OCI-LY1 (cell line): ENCODE measurements at regions not wholly inside any gene's neighbourhood (a gene's known extent, or its start where the extent isn't known, plus 50 kb on each side); places are given as distances from the start of the nearest gene placed in this dataset.

ENCODE experiments used
- H2AFZ ChIP-seq: fragments of 200-600 bp; sonication (generic), shearing (Covaris generic); 2 replicates; pipeline ENCODE4 v1.6.0; 2014; ENCODE audit warnings: antibody characterized with exemption, mild to moderate bottlenecking, low read length
- H3F3A ChIP-seq: fragments of 200-600 bp; sonication (generic), shearing (Covaris generic); 2 replicates; pipeline ENCODE4 v1.6.0; 2014; ENCODE audit warnings: mild to moderate bottlenecking, antibody characterized with exemption, low read length, moderate library complexity; ENCODE audit not compliant: insufficient read depth
- H3K27ac ChIP-seq: fragments of 200-600 bp; sonication (generic); 2 replicates; pipeline ENCODE4 v1.5.1; 2014; ENCODE audit warnings: low read length, mixed run types, mild to moderate bottlenecking, low read depth; ENCODE audit not compliant: poor library complexity, severe bottlenecking
- H3K27me3 ChIP-seq: fragments of 200-600 bp; sonication (generic); 2 replicates; pipeline ENCODE4 v1.6.0; 2014; ENCODE audit warnings: antibody characterized with exemption, mild to moderate bottlenecking, low read length, moderate library complexity; ENCODE audit not compliant: insufficient read depth
- H3K36me3 ChIP-seq: fragments of 200-600 bp; sonication (generic); 2 replicates; pipeline ENCODE4 v1.6.1; 2014; ENCODE audit warnings: mild to moderate bottlenecking, antibody characterized with exemption, low read length, moderate library complexity, mixed read lengths; ENCODE audit not compliant: insufficient read depth
- H3K4me1 ChIP-seq: fragments of 200-600 bp; sonication (generic); 2 replicates; pipeline ENCODE4 v1.5.1; 2014; ENCODE audit warnings: mild to moderate bottlenecking, low read length, moderate library complexity; ENCODE audit not compliant: insufficient read depth, severe bottlenecking
- H3K4me2 ChIP-seq: fragments of 200-600 bp; sonication (generic), shearing (Covaris generic); 2 replicates; pipeline ENCODE4 v1.6.1; 2014; ENCODE audit warnings: low read length
- H3K4me3 ChIP-seq: fragments of 200-600 bp; sonication (generic); 2 replicates; pipeline ENCODE4 v1.5.1; 2014; ENCODE audit warnings: low read length, low read depth, mild to moderate bottlenecking, mixed read lengths; ENCODE audit not compliant: poor library complexity, severe bottlenecking
- H3K79me2 ChIP-seq: fragments of 200-600 bp; shearing (Covaris generic); 2 replicates; pipeline ENCODE4 v1.6.1; 2016; ENCODE audit warnings: mixed run types, low read length, mixed read lengths; ENCODE audit not compliant: insufficient read depth
- H3K9ac ChIP-seq: fragments of 200-600 bp; sonication (generic), shearing (Covaris generic); 2 replicates; pipeline ENCODE4 v1.6.1; 2014; ENCODE audit warnings: mild to moderate bottlenecking, low read length, mixed read lengths
- H3K9me2 ChIP-seq: fragments of 200-600 bp; sonication (generic), shearing (Covaris generic); 2 replicates; pipeline ENCODE4 v1.6.1; 2014; ENCODE audit warnings: low read depth, mild to moderate bottlenecking, low read length, mixed read lengths
- H3K9me3 ChIP-seq: fragments of 200-600 bp; shearing (Covaris generic); 2 replicates; pipeline ENCODE4 v1.6.1; 2014; ENCODE audit warnings: low read length, mixed read lengths
- H4K20me1 ChIP-seq: fragments of 200-600 bp; sonication (generic), shearing (Covaris generic); 2 replicates; pipeline ENCODE4 v1.6.0; 2016; ENCODE audit warnings: mild to moderate bottlenecking, low read length; ENCODE audit not compliant: insufficient read depth
- CTCF ChIP-seq: fragments of 200-600 bp; sonication (generic), shearing (Covaris generic); IDR thresholded peaks from 2 replicates; pipeline ENCODE4 v1.5.1; 2017; ENCODE audit warnings: mild to moderate bottlenecking, antibody characterized with exemption, low read length, moderate library complexity, mixed read lengths
- EZH2 ChIP-seq: fragments of 200-600 bp; sonication (generic), shearing (Covaris generic); IDR thresholded peaks from 2 replicates; pipeline ENCODE4 v1.8.0; 2017; ENCODE audit warnings: borderline replicate concordance, mixed run types, mild to moderate bottlenecking, antibody characterized with exemption, low read length, moderate library complexity, mixed read lengths

DNA sequence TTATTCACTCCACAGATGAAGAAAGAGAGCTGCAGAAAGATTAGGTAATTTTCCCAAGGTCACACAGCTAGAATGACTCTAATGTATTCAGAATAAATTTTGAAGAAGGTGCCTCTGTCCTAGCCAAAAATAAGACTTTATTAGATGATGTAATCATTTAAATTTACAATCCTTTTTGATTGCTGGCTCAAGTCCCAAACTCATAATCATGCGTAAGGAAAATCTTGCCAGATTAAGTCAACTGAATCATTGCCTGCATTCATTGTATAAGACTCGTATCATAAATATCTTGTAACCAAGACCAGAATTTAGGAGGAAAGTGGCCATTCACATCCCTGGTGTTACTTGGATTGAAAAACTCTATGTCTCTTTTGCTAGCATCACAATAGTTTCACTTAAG is 53.1 kb upstream of the STK39 start:
- Histone ChIP-seq H3K4me2 (no peak overlapping the region), H3K27ac (no peak overlapping the region), H3K4me1 (no peaks in the 10 kb centered on the region), H3F3A (no peaks in the 10 kb centered on the region), H3K9ac (no peak overlapping the region), H3K27me3 (no peaks in the 10 kb centered on the region), H3K9me3 (no peaks in the 10 kb centered on the region), H4K20me1 (no peaks in the 10 kb centered on the region), H3K36me3 (no peaks in the 10 kb centered on the region), H2AFZ (no peak overlapping the region), H3K79me2 (no peaks in the 10 kb centered on the region), H3K4me3 (no peak overlapping the region), H3K9me2 (no peaks in the 10 kb centered on the region)
- TF ChIP-seq EZH2 (no peak), CTCF (no peak)

DNA sequence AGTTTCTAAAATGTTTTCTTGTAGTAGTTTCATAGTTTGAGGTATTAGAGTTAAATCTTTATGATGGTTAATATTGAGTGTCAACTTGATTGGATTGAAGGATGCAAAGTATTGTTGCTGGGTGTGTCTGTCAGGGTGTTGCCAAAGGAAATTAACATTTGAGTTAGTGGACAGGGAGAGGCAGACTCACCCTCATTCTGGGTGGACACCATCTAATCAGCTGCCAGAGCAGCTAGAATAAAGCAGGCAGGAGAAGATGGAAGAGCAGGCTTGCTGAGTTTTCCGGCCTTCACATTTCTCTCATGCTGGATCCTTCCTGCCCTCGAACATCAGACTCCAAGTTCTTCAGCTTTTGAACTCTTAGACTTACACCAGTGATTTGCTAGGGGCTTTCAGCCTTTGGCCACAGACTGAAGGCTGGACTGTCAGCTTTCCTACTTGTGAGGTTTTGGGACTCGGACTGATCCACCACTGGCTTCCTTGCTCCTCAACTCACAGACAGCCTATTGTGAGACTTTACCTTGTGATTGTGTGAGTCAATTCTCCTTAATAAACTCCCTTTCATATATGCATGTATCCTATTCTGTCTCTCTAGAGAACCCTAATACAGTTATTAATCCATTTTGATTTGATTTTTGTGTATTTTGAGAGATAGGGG is 56.8 kb upstream of the STK39 start:
- Histone ChIP-seq H3K4me3 (no peak overlapping the region), H3K36me3 (no peaks in the 10 kb centered on the region), H3K4me1 (no peaks in the 10 kb centered on the region), H4K20me1 (no peaks in the 10 kb centered on the region), H3K9me2 (no peaks in the 10 kb centered on the region), H2AFZ (no peak overlapping the region), H3K27ac (no peak overlapping the region), H3K9ac (no peak overlapping the region), H3K9me3 (no peaks in the 10 kb centered on the region), H3K79me2 (no peaks in the 10 kb centered on the region), H3F3A (no peaks in the 10 kb centered on the region), H3K4me2 (no peak overlapping the region), H3K27me3 (no peaks in the 10 kb centered on the region)
- TF ChIP-seq CTCF = no peak
- no peak for TF ChIP-seq EZH2

DNA sequence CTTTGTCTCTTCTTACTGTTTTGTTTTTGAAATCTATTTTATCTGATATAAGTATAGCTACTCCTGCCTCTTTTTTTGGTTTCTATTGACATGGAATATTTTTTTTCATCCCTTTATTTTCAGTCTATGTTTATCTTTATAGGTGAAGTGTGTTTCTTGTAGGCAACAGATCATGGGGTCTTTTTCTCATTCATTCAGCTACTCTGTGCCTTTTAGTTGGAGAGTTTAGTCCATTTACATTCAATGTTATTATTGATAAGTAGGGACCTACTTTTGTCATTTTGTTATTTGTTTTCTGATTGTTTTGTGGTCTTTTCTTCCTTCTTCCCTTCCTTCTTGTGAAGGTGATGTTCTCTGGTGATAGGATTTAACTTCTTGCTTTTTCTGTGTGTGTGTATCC is 60.0 kb upstream of the STK39 start:
- Histone ChIP-seq H3K79me2 (no peaks in the 10 kb centered on the region), H3K4me1 (no peaks in the 10 kb centered on the region), H3F3A (no peaks in the 10 kb centered on the region), H2AFZ (no peak overlapping the region), H3K4me3 (no peak overlapping the region), H3K4me2 (no peak overlapping the region), H3K9me2 (no peaks in the 10 kb centered on the region), H3K27ac (no peak overlapping the region), H3K27me3 (no peaks in the 10 kb centered on the region), H4K20me1 (no peaks in the 10 kb centered on the region), H3K36me3 (no peaks in the 10 kb centered on the region), H3K9me3 (no peaks in the 10 kb centered on the region), H3K9ac (no peak overlapping the region)
- TF ChIP-seq EZH2 (no peak), CTCF (no peak)
